SK-N-SH (cell line): ENCODE measurements at regions not wholly inside any gene's neighbourhood (a gene's known extent, or its start where the extent isn't known, plus 50 kb on each side); places are given as distances from the start of the nearest gene placed in this dataset.

Source experiments
- CTCF ChIA-PET: fragments of 300-600, 350-600 bp; formaldehyde crosslinking; extraction: SDS; loops from one replicate; lab custom pipeline; 2021; lab: Yijun Ruan, JAX
- POLR2A ChIA-PET: fragments of 350-600 bp; sonication (Branson Sonifier 250); formaldehyde crosslinking; extraction: SDS; loops from one replicate; lab custom pipeline; 2020; ENCODE audit warnings: antibody characterized with exemption, inconsistent platforms; lab: Yijun Ruan, JAX
- DNase-seq: peaks from one replicate; pipeline ENCODE4 v3.0.0; 2012
- H2AFZ ChIP-seq: fragments of 200-600 bp; sonication (generic); 2 replicates; pipeline ENCODE4 v1.8.1; 2016; ENCODE audit warnings: antibody characterized with exemption, mild to moderate bottlenecking, low read depth
- H3F3A ChIP-seq: fragments of 200-600 bp; sonication (generic); replicated peaks from 2 replicates; pipeline ENCODE3; 2016; ENCODE audit warnings: antibody characterized with exemption, mild to moderate bottlenecking; ENCODE audit not compliant: insufficient read depth
- H3K27ac ChIP-seq, 2 experiments: fragments of 200-500 bp in 1 of 2; fragments of 200-600 bp in 1 of 2; sonication (Bioruptor generic) in 1 of 2; sonication (generic), shearing (Covaris generic) in 1 of 2; 2 replicates each; pipeline versions ENCODE4 v1.5.1 to v1.6.1; 2014 to 2016; ENCODE audit warnings: low read depth in 2 of 2, inconsistent platforms in 1 of 2, low read length in 1 of 2, mild to moderate bottlenecking in 1 of 2, mixed read lengths in 1 of 2
- H3K27me3 ChIP-seq: fragments of 200-600 bp; sonication (generic), shearing (Covaris generic); 2 replicates; pipeline ENCODE4 v1.6.1; 2016; ENCODE audit warnings: mixed run types; ENCODE audit not compliant: insufficient read depth
- H3K36me3 ChIP-seq, 2 experiments: fragments of 200-500 bp in 1 of 2; fragments of 200-600 bp in 1 of 2; sonication (Bioruptor generic) in 1 of 2; sonication (generic) in 1 of 2; replicated peaks in 1 of 2; 2 replicates each; pipeline versions ENCODE3 to v1.5.1; 2014 to 2016; ENCODE audit warnings: low read length in 1 of 2, mild to moderate bottlenecking in 1 of 2; ENCODE audit not compliant: insufficient read depth in 2 of 2, control insufficient read depth in 1 of 2
- H3K4me1 ChIP-seq, 2 experiments: fragments of 200-500 bp in 1 of 2; fragments of 200-600 bp in 1 of 2; sonication (Bioruptor generic) in 1 of 2; sonication (generic), shearing (Covaris generic) in 1 of 2; 2 replicates each; pipeline versions ENCODE4 v1.5.1 to v1.6.1; 2014 to 2016; ENCODE audit warnings: low read depth in 1 of 2, low read length in 1 of 2, mixed run types in 1 of 2; ENCODE audit not compliant: insufficient read depth in 2 of 2, control insufficient read depth in 1 of 2
- H3K4me2 ChIP-seq: fragments of 200-600 bp; sonication (generic), shearing (Covaris generic); 2 replicates; pipeline ENCODE4 v1.6.1; 2017; ENCODE audit warnings: mixed run types
- H3K4me3 ChIP-seq, 2 experiments: fragments of 200-500 bp in 1 of 2; fragments of 200-600 bp in 1 of 2; sonication (Bioruptor generic) in 1 of 2; sonication (generic), shearing (Covaris generic) in 1 of 2; 2 replicates each; pipeline versions ENCODE4 v1.5.1 to v1.8.1; 2014 to 2016; ENCODE audit warnings: low read depth in 2 of 2, inconsistent platforms in 1 of 2, low read length in 1 of 2, mild to moderate bottlenecking in 1 of 2, mixed read lengths in 1 of 2, moderate library complexity in 1 of 2
- H3K79me2 ChIP-seq: fragments of 200-600 bp; sonication (generic); 2 replicates; pipeline ENCODE4 v1.8.1; 2017; ENCODE audit warnings: mild to moderate bottlenecking; ENCODE audit not compliant: insufficient read depth
- H3K9ac ChIP-seq: fragments of 200-600 bp; sonication (generic); 2 replicates; pipeline ENCODE4 v1.6.1; 2017; ENCODE audit warnings: mixed run types
- H3K9me2 ChIP-seq: fragments of 200-600 bp; sonication (generic); 2 replicates; pipeline ENCODE4 v1.6.1; 2017; ENCODE audit warnings: mixed run types
- H3K9me3 ChIP-seq: fragments of 200-600 bp; sonication (generic); 2 replicates; pipeline ENCODE4 v1.6.1; 2017; ENCODE audit warnings: mixed run types, mild to moderate bottlenecking, moderate library complexity
- H4K20me1 ChIP-seq: fragments of 200-600 bp; sonication (generic); 2 replicates; pipeline ENCODE4 v1.6.1; 2017; ENCODE audit warnings: mild to moderate bottlenecking, mixed run types; ENCODE audit not compliant: insufficient read depth
- CHD2 ChIP-seq: fragments of 150-350 bp; IDR thresholded peaks from 2 replicates; pipeline ENCODE4 v1.6.1; 2018; ENCODE audit warnings: low read length; ENCODE audit not compliant: partially characterized antibody
- ELF1 ChIP-seq: IDR thresholded peaks from 2 replicates; pipeline ENCODE4 v1.4.0; 2012
- EZH2phosphoT487 ChIP-seq: fragments of 200-600 bp; sonication (generic); IDR thresholded peaks from 2 replicates; pipeline ENCODE4 v1.6.1; 2017; ENCODE audit warnings: low read depth, mixed run types, mild to moderate bottlenecking, antibody characterized with exemption, moderate library complexity, borderline replicate concordance
- FOXM1 ChIP-seq: IDR thresholded peaks from 2 replicates; pipeline ENCODE4 v1.4.0; 2012; ENCODE audit warnings: low read depth, mild to moderate bottlenecking
- GABPA ChIP-seq: IDR thresholded peaks from 2 replicates; pipeline ENCODE4 v1.4.0; 2012; ENCODE audit warnings: low read depth, mild to moderate bottlenecking
- GATA2 ChIP-seq: sonication (generic); formaldehyde crosslinking; IDR thresholded peaks from 2 replicates; pipeline ENCODE4 v1.5.0; 2020; ENCODE audit warnings: mild to moderate bottlenecking, missing genetic modification reagents
- IRF3 ChIP-seq: fragments of 150-350 bp; IDR thresholded peaks from 2 replicates; pipeline ENCODE4 v1.6.1; 2016; ENCODE audit warnings: mild to moderate bottlenecking, low read depth, low read length
- MXI1 ChIP-seq: IDR thresholded peaks from 2 replicates; pipeline ENCODE4 v1.6.1; 2012; ENCODE audit warnings: mild to moderate bottlenecking, low read depth, low read length, improper control_type of control experiment
- NRF1 ChIP-seq: IDR thresholded peaks from 2 replicates; pipeline ENCODE4 v1.6.1; 2012; ENCODE audit warnings: low read depth, mild to moderate bottlenecking, low read length
- PBX3 ChIP-seq: IDR thresholded peaks from 2 replicates; pipeline ENCODE4; 2012
- POLR2AphosphoS5 ChIP-seq: IDR thresholded peaks from 2 replicates; pipeline ENCODE4 v1.6.1; 2012; ENCODE audit warnings: low read depth, low read length
- RCOR1 ChIP-seq: fragments of 150-350 bp; IDR thresholded peaks from 2 replicates; pipeline ENCODE4 v1.6.1; 2017; ENCODE audit warnings: antibody characterized with exemption, low read length
- REST ChIP-seq: IDR thresholded peaks from 2 replicates; pipeline ENCODE4 v1.6.1; 2012; ENCODE audit warnings: mild to moderate bottlenecking, low read depth, low read length, moderate library complexity
- SMC3 ChIP-seq: IDR thresholded peaks from 2 replicates; pipeline ENCODE4 v1.6.1; 2012; ENCODE audit warnings: low read depth, low read length, improper control_type of control experiment
- TAF1 ChIP-seq: IDR thresholded peaks from 2 replicates; pipeline ENCODE4 v1.6.1; 2012; ENCODE audit warnings: low read depth, mild to moderate bottlenecking, low read length, moderate library complexity, borderline replicate concordance
- TCF12 ChIP-seq: IDR thresholded peaks from 2 replicates; pipeline ENCODE4 v1.4.0; 2012
- USF1 ChIP-seq: IDR thresholded peaks from 2 replicates; pipeline ENCODE4 v1.4.0; 2012; ENCODE audit warnings: low read depth, borderline replicate concordance
- ZBTB33 ChIP-seq: IDR thresholded peaks from 2 replicates; pipeline ENCODE4 v1.4.0; 2012; ENCODE audit warnings: low read depth, borderline replicate concordance
- WGBS: methylation state at CpG from one replicate; pipeline ENCODE4 v1.1.6; 2017; ENCODE audit warnings: low lambda C conversion rate; 5-methylcytosine and 5-hydroxymethylcytosine counted together

GRCh38 chr13:44703371-44703770, 127.2 kb upstream of the TSC22D1 start (continued):
- TF ChIP-seq REST (peak; percentile 85), MXI1 (no peak), RCOR1 (no peak), PBX3 (peak; percentile 77), TCF12 (peak; percentile 70), NRF1 (no peak)

- no peaks in the 10 kb centered on the region for H3K36me3 ChIP-seq
- no peaks in the 10 kb centered on the region for H3K9me3 ChIP-seq
- no peak for DNase-seq
- H4K20me1 ChIP-seq: no peaks in the 10 kb centered on the region
- ChIA-PET CTCF (interaction anchor here (0.7 kb wide), 1 partner anchor 214 kb away, joined by 4 read pairs; no protein-coding TSS in a partner anchor), POLR2A (no interaction called here)
- 84% methylated on average over 7 of the region's 7 CpGs for WGBS
- no peak overlapping the region for H3K27ac ChIP-seq
- H3K4me2 ChIP-seq: no peak overlapping the region
- no peaks in the 10 kb centered on the region for H3K27me3 ChIP-seq
- H3K4me1 ChIP-seq: peaks cover 0 to 5% of the 10 kb centered on the region in 2 experiments; a peak in 1 of 4 replicates
- no peak overlapping the region for H3K9ac ChIP-seq
- TF ChIP-seq POLR2AphosphoS5: no peak
- TF ChIP-seq TAF1: no peak
- TF ChIP-seq RCOR1: no peak
- H3K9me2 ChIP-seq: no peaks in the 10 kb centered on the region
- H3K4me3 ChIP-seq: no peak overlapping the region
- no peaks in the 10 kb centered on the region for H3K79me2 ChIP-seq
- H3F3A ChIP-seq: no peaks in the 10 kb centered on the region
- H2AFZ ChIP-seq: no peak overlapping the region
Observed at GRCh38 chr13:44698066-44698465, 121.9 kb upstream of the TSC22D1 start.

GRCh38 chr13:44697058-44697457, 120.9 kb upstream of the TSC22D1 start:
- 86% methylated on average over 1 of the region's 1 CpG for WGBS
- Histone ChIP-seq H3K9me3 (no peaks in the 10 kb centered on the region), H3K4me2 (no peak overlapping the region), H3K4me1 (peaks cover 0 to 7% of the 10 kb centered on the region in 2 experiments; a peak in 1 of 4 replicates), H2AFZ (no peak overlapping the region), H3K9ac (no peak overlapping the region), H3K36me3 (no peaks in the 10 kb centered on the region), H3K27ac (no peak overlapping the region), H3K4me3 (no peak overlapping the region), H4K20me1 (no peaks in the 10 kb centered on the region), H3K27me3 (no peaks in the 10 kb centered on the region), H3K79me2 (no peaks in the 10 kb centered on the region), H3K9me2 (no peaks in the 10 kb centered on the region), H3F3A (no peaks in the 10 kb centered on the region)
- POLR2A ChIA-PET: no interaction called here
- CTCF ChIA-PET: no interaction called here
- no peak for DNase-seq
- TF ChIP-seq USF1 (no peak), IRF3 (no peak), GATA2 (CRISPR knock-in tag) (no peak), FOXM1 (no peak), GABPA (no peak), ELF1 (no peak), EZH2phosphoT487 (no peak), ZBTB33 (no peak), TCF12 (no peak), SMC3 (no peak), POLR2AphosphoS5 (no peak), CHD2 (no peak)
